HG03175 (cell line): ENCODE measurements at regions not wholly inside any gene's neighbourhood (a gene's known extent, or its start where the extent isn't known, plus 50 kb on each side); places are given as distances from the start of the nearest gene placed in this dataset.

Experiments used
- ATAC-seq: cut with Tn5 transposase; IDR thresholded peaks from one replicate; pipeline ENCODE4 v1.9.1; 2021; ENCODE audit warnings: mild to moderate bottlenecking, moderate library complexity; ENCODE audit not compliant: unreplicated experiment

GRCh38 chr10:128936392-128936791, 530.6 kb upstream of the MGMT start:
- no peak for ATAC-seq

DNA sequence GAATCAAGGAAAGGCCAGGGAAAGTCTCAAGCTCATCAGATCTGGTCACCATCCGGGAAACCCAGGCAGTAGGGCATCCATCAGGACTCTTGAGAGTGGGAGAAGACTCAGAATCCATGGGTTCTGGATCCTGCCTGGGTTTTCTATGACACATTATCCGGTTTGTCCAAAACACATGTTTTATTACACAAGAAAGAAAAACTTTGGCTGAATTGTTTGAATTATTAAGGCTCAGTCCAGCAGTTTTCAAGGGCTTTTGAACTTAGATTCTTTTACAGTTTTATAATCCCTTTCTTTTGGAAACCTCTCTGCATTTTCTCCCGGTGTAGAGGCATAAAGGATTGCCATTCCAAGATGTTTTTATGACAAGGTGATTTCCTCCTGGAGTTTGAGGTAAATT, 528.5 kb upstream of the MGMT start:
- no peak for ATAC-seq

DNA sequence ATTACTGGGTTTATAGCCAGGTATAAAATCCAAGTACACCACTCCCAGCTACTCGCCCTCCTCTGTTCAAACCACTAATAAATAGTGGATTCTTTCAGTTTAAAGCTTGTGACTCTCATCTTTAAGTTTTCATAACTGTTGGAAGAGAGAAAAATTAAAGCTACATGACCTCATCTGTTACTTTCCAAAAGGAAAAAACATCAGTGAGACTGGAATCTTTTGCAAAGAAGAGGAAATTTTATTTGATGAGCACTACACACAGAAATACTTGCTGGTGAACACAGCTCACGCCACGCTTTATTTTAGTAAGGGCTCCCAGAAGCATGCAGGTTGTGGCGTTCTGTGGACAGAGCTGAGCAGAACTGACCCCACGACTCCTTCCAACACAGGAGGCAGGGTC, 527.0 kb upstream of the MGMT start:
- ATAC-seq: no peak

DNA sequence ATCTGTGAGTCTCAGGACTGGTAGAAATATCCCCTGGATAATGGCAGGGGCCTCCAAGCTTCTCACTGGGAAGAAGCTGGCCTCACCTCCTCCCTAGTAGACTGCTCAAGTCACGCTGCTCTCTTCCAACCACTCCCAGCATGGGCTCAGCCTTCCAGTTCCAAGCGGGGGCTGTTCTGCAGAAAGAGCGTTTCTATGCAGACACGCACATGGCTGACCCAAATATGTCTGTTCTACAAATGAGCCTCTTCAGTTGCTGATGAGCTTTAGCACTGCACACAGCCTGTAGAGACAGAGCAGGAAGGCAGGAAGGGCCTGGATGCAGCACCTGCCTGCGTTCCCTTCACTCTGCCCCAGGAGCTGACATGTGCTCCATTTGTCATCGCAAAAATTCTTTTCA, 523.9 kb upstream of the MGMT start:
- no peak for ATAC-seq

- ATAC-seq: no peak
Observed at GRCh38 chr10:128945398-128945797, 521.6 kb upstream of the MGMT start.

GRCh38 chr10:128950159-128950915, 516.7 kb upstream of the MGMT start:
- no peak for ATAC-seq

DNA sequence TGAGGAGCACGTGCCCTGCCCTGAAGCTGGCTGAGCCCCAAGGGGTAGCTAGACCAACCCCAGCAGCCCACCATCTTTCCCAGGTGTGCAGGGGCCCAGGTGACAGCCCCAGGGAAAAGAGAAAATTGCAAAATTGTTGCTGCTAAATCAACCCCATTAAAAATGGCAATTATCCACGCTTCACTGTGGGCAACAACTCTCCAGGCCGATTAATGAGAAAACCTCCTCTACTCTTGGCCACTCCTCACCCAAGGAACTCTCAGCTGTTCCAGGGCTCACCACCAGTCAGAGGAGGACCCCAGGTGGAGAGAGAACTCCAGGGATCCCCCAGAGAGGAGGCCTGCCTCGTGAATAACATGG, 516.1 kb upstream of the MGMT start:
- no peak for ATAC-seq

GRCh38 chr10:128952856-128953255, 514.2 kb upstream of the MGMT start:
- ATAC-seq: no peak

GRCh38 chr10:128956149-128956548, 510.9 kb upstream of the MGMT start:
- ATAC-seq: no peak

GRCh38 chr10:128957221-128957620, 509.8 kb upstream of the MGMT start:
- ATAC-seq: no peak

DNA sequence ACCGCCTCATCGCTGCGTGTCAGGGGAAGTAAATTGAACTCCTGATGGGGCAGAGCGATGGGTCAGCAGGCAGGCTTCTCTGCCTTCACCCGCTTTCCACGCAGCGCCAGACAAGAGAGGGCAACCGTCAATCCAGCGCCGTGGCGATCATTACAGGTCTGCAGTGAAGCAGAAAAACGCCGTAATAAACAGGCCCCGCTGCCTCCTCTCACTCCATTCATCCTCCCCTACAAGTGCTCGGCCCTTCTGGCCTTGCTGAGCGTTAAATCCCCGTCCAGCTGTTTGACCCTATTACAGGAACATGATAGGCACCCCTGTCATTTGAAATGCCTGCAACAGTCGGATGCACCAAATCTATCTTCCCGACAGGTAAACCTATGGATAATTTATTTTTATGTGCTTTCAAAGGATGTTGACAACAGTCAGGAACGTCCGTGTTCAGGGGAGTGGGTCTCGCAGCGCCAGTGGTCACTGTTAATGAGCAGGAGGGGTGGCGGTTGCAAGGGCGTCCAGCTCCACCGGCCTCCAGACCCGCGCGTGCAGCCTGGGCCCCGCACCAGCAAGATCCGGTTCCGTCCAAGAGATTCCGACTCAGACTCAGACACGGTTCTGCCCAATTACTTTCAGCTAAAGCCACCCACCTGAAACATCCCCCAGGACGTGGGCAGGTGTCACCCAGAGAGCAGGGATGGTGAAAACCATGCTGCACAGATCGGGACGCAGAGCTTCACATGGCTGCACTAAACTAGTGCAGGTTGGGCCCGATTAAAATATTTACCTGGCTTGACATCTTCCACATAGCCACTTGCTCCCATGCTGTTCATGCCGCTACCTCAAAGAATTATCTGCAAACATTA, 508.0 kb upstream of the MGMT start:
- no peak for ATAC-seq

DNA sequence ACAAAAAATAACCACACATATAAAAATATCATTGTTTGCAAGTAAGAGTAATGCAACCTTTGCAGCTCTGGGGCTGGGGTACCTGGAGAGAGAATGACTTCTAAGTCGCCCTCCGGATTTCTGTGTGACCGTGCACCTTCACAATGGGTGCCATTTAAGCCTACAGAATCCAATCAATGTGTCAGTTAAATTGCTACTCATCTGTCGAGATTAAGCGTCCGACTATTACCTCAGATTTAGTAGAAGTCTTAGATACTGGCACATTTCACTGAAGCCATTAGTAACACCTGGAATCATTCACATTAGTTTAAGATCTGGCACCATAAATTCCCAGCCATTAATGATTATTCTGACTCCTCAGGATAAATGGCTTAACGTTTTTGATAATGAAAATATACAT, 507.3 kb upstream of the MGMT start:
- ATAC-seq: no peak

DNA sequence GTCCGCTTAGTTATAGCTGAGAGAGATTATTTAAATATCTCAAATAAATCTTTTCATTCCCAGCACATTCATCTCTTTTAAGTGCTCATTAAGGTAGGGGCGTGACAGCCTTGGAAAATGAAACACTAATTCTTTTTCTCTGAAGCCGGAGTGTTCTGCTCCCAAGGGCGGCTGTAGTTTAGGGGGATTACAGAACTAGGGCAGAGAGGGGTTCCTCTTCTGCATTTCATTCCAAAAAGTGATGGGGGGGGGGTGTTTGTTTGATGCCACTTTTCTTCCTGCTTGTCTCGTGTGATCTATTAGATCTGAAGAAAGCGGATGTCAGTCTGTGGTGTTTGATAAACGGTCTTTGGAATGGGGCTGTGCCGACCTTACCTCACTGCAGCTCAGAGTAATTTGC, 506.5 kb upstream of the MGMT start:
- no peak for ATAC-seq

DNA sequence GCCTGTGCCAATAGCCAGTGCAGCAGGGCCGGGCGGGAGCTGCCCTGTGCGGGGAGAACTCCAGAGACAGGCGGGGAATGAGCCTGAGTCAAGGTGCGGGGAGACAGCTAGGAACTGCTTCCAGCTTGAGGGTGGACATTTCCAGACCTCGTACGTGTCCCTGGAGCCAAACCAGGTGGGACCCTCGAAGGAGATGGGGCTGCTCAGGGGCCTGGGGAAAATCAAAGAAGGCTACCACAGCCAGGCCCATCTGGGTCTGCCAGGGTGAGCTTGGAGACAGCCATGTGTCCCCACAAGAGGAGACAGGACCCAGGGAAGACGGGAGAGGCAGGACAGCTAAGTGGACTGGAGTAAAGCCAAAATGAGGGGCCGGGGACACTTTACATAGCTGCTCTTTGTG, 504.9 kb upstream of the MGMT start:
- no peak for ATAC-seq

DNA sequence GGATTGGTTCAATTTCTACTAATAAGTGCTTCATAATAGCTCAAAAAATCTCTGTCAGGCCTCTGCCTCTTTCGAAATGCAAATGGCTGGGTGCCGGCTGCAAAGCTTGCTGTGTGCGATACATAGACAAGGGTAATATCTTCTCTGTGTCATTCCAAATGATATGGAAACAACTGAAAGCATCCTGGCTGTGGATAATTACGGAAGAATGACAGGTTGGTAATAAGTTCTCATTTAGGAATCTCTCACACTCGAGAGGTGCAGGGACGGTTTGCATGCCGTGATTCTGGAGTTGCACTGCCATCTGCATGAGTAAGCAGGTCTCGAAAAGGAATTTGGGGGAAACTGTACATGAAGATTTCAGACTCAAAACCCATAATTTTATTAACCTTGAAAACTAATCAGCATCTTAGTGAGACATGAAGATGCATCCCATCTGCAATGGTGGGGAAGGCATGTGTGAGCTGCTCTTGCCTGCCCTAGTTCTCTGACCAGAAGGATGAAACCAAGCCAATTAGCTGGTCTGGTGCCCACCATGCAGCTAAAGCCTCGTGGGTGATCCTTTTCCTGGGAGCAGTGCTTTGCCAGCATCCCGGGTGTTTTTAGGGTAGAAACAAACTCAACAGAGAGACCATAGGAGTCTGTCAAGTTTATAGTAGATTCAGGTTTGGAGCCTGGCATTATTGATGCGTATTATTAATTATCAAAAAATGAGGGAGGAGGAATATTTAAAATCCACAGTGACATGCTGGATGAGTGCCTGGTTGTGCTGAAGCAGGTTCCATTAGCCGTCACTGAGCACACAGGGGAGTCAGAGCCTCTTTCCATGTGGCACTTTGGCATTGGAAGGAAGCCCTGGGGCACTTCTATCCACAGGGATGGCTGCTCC, 503.6 kb upstream of the MGMT start:
- no peak for ATAC-seq

GRCh38 chr10:128964100-128964403, 503.0 kb upstream of the MGMT start:
- no peak for ATAC-seq

DNA sequence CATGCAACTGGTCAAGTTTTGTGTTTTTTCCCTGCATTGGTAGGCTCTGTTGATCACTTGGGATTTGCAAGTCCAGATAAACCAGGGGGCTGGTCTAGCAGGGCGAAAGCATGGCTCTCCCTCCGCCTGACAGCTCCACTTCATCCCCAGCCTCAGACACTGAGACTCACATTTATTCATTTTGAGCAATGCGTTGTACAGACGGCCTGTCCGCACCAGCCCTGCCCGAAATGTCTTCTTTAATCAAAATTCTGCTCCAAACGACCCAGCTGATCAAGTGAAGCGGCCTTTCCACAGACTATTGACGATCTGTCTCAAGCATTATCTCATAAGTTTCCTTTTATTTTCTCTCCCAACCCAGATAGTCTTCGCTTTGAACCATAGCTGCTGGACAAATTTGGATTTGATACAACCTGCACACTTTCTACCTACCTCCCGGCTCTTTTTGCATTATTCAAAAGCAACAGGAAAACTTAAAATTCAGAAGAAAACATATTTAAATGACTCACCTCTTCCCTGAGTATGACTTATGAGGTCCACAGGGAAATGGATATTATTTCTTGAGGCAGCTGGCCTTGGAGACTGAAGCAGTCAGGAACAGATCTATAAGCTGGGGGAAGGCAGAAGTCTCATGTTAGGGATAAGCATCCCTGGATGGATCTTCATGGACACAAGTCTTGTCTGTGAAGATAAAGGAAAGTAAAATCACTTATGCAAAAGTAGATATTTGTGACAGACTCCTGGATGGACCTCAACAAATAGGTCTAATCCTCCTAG, 498.9 kb upstream of the MGMT start:
- no peak for ATAC-seq

- no peak for ATAC-seq
Observed at GRCh38 chr10:128969551-128969950, 497.5 kb upstream of the MGMT start.

DNA sequence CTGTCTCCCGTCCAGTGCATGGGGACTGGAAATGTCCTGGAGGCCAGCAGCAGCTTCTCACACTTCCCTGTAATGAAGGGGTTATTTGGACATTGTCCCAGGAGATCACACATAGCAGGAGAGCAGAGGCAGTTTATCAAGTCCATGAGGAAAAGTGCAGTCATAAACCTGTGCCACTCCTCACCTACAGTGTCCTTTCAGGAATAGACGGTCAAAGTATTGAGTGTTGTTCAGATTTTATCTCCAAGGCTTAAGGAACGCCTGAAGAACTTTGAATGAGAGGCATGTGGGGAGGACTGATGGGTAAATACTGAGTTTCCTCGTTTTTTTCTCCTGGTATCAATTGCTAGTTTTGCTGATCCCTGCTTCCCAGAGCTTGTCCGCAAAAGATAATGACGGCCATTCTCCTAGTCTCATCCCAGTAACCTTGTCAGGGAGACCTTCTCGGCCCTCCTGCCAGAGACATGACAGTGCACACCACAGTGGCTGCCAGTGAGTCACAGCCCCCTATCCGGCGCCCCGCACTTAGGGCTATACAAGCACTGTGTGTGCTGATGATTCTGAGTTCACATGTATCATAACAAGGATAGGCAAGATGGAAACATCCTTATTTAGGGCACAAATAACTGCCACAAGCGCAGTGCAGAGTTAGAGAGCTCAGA, 495.5 kb upstream of the MGMT start:
- ATAC-seq: no peak

GRCh38 chr10:128972036-128972405, 495.0 kb upstream of the MGMT start:
- ATAC-seq: no peak
